ENCODE measurements at regions not wholly inside any gene's neighbourhood (a gene's known extent, or its start where the extent isn't known, plus 50 kb on each side); places are given as distances from the start of the nearest gene placed in this dataset.
"Not testable (repeated sequence)": the region's sequence is repeated elsewhere in the genome, so short reads cannot be mapped to it uniquely, and the experiment has no call there.

DNA sequence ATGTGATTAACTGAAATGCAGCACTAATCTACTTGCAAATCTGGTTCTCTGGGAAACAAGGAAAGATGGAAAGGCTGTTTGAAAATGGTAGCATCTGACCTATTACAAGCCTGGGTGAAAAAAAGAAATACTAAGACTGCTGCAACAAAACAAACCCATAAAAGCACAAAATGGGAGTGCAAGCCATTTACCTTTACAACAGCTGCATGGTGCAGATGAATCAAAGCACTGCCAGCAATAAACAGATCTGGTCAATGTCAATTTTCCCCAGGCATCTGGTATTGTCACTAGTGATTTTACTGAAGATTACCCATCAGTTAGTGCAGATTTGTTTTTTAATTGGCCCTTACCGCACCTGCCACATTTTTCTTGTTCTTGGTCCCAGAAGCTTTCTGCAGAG, 1341.7 kb downstream of the PLA2G4A start:
- intact Hi-C loops (cut with DNase I) = no loop called here
- Histone ChIP-seq H3K4me3 (replicated peaks in 1 of 3) (no peak overlapping the region), H3K4me1 (no peaks in the 10 kb centered on the region), H3K27ac (no peak overlapping the region), H3K36me3 (no peaks in the 10 kb centered on the region), H3K27me3 (no peaks in the 10 kb centered on the region), H3K9me3 (no peaks in the 10 kb centered on the region)
- no peak for DNase-seq
- TF ChIP-seq POLR2A (IDR thresholded peaks at IDR 0.05) (no peak), CTCF (IDR thresholded peaks at IDR 0.05) (no peak)
- WGBS, 2 donors = 90 to 95% methylated on average over 1 of the region's 1 CpG

DNA sequence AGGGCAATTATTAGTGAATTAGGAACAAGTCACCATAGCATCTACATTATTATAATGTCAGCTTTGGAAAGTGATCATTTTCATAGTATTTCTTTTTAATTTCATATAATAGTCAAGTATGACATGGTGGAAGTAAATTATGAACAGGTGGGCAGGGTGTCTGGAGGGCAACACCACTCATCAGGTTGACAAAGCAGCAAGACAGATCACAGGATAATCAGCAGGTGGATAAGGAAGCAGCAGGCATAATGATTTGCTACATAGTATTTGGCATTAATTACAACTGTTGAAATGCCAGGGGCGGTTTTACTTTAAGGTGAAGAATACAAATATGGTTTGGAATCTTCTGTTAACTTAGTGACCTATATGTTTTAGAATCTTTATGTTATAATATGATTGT, 1342.2 kb downstream of the PLA2G4A start:
- H3K4me3 ChIP-seq (replicated peaks in 1 of 3) = no peak overlapping the region
- intact Hi-C loops (cut with DNase I) = no loop called here
- TF ChIP-seq POLR2A (IDR thresholded peaks at IDR 0.05) (no peak), CTCF (IDR thresholded peaks at IDR 0.05) (no peak)
- no peak for DNase-seq
- H3K27me3 ChIP-seq = no peaks in the 10 kb centered on the region
- H3K9me3 ChIP-seq = no peaks in the 10 kb centered on the region
- 88 to 92% methylated on average over 1 of the region's 1 CpG for whole genome bisulfite sequencing, 2 donors
- H3K27ac ChIP-seq = no peak overlapping the region
- no peaks in the 10 kb centered on the region for H3K4me1 ChIP-seq
- no peaks in the 10 kb centered on the region for H3K36me3 ChIP-seq

- DNase-seq; H3K36me3 ChIP-seq; H3K27me3 ChIP-seq; H3K27ac ChIP-seq; H3K4me1 ChIP-seq; intact Hi-C loops (cut with DNase I); H3K9me3 ChIP-seq; H3K4me3 ChIP-seq (replicated peaks in 1 of 3): not testable (repeated sequence)
- WGBS, 2 donors = 88 to 92% methylated on average over 10 of the region's 10 CpGs
These were observed 1353.3 kb downstream of the PLA2G4A start for GRCh38 chr1:188182063-188182462.

- Histone ChIP-seq H3K4me3 (replicated peaks in 1 of 3) (no peak overlapping the region), H3K4me1 (no peaks in the 10 kb centered on the region), H3K27me3 (no peaks in the 10 kb centered on the region), H3K9me3 (no peaks in the 10 kb centered on the region), H3K36me3 (no peaks in the 10 kb centered on the region), H3K27ac (no peak overlapping the region)
- no peak for TF ChIP-seq POLR2A (IDR thresholded peaks at IDR 0.05)
- no peak for TF ChIP-seq CTCF (IDR thresholded peaks at IDR 0.05)
- no peak for DNase-seq
- 80 to 84% methylated on average over 2 of the region's 2 CpGs for WGBS, 2 donors
- intact Hi-C loops (cut with DNase I) = no loop called here
These were observed 1359.6 kb downstream of the PLA2G4A start for GRCh38 chr1:188188317-188188716.

DNA sequence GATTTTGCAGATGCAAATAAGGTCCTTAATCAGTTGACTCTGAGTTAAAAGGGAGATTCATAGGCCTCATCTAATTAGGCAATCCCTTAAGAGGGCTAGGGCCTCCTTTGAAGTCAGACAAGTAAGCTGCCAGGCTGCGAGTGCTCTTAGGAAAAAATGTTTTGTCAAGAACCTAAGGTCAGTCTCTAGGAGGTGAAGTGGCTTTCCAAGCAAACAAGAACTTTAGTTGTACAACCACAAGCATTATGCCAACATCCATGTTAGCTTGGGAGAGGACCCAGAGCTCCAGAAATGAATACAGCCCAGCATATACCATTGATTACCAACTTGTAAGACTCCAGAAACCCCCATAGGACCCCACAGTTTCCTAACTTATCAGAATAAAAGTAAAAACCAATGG, 1366.2 kb downstream of the PLA2G4A start:
- H3K27me3 ChIP-seq = no peaks in the 10 kb centered on the region
- no peaks in the 10 kb centered on the region for H3K9me3 ChIP-seq
- no peak for DNase-seq
- TF ChIP-seq POLR2A (IDR thresholded peaks at IDR 0.05) (no peak), CTCF (IDR thresholded peaks at IDR 0.05) (no peak)
- no peak overlapping the region for H3K4me3 ChIP-seq (replicated peaks in 1 of 3)
- no peaks in the 10 kb centered on the region for H3K4me1 ChIP-seq
- WGBS, 2 donors = 12 to 32% methylated on average over 1 of the region's 1 CpG
- intact Hi-C loops (cut with DNase I) = no loop called here
- H3K27ac ChIP-seq = no peak overlapping the region
- H3K36me3 ChIP-seq = no peaks in the 10 kb centered on the region

DNA sequence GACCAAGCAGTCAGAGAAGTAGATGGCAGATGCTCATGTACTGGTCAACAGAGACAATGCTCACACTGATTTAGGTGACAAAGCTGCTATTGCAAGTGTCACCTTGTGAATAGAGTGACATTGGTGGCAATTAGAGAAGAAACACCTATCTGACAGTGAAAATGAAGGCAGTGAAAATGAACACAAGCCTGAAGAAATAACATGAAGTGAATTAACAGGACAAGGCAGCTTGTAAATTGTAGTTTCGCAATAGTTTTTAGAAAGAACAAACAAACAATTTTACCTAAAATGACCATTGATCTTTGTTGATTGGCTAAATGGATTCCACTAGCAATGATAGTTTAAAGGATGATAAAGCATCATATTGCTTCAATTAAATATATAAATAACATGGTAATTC, 1389.5 kb downstream of the PLA2G4A start:
- Histone ChIP-seq H3K9me3 (no peaks in the 10 kb centered on the region), H3K27ac (no peak overlapping the region), H3K4me1 (no peaks in the 10 kb centered on the region), H3K4me3 (replicated peaks in 1 of 3) (no peak overlapping the region), H3K27me3 (no peaks in the 10 kb centered on the region), H3K36me3 (no peaks in the 10 kb centered on the region)
- no peak for DNase-seq
- WGBS, 2 donors = 93 to 98% methylated on average over 1 of the region's 1 CpG
- intact Hi-C loops (cut with DNase I) = no loop called here
- TF ChIP-seq CTCF (IDR thresholded peaks at IDR 0.05) (no peak), POLR2A (IDR thresholded peaks at IDR 0.05) (no peak)
